ENCODE measurements at regions not wholly inside any gene's neighbourhood (a gene's known extent, or its start where the extent isn't known, plus 50 kb on each side); places are given as distances from the start of the nearest gene placed in this dataset.

DNA sequence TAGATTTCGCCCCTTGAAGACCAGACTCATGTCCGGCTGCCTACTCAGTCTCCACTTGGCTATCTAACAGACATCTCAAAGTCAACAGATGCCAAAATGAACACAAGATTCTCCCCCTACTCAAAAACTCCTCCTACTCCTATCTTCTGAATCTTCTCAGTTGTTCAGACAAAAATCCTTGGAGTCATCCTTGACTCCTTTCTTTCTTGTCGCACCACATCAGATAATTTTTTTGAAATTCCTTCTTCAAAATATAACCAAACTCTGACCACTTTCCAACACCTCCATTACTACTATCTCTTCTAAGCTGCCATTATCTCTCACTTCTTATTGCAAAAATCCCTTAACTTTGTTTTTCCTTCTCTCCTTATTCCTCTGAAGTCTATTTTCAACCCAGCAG, 141.9 kb upstream of the SLC7A14 start:
- no peaks in the 10 kb centered on the region for H3K9me3 ChIP-seq
- H3K36me3 ChIP-seq = no peaks in the 10 kb centered on the region
- H3K4me3 ChIP-seq (ENCODE audit: low read depth, low read length) = no peak overlapping the region
- TF ChIP-seq CTCF (IDR thresholded peaks at IDR 0.05; ENCODE audit: low read depth, low read length) = no peak
- DNase-seq = no peak
- H3K4me1 ChIP-seq = peaks cover 32% of the 10 kb centered on the region
- H3K27me3 ChIP-seq = no peaks in the 10 kb centered on the region

GRCh38 chr3:170726976-170727661, 141.2 kb upstream of the SLC7A14 start:
- H3K4me1 ChIP-seq = peaks cover 26% of the 10 kb centered on the region
- no peaks in the 10 kb centered on the region for H3K27me3 ChIP-seq
- H3K36me3 ChIP-seq = no peaks in the 10 kb centered on the region
- H3K9me3 ChIP-seq = no peaks in the 10 kb centered on the region
- no peak for TF ChIP-seq CTCF (IDR thresholded peaks at IDR 0.05; ENCODE audit: low read depth, low read length)
- H3K4me3 ChIP-seq (ENCODE audit: low read depth, low read length) = no peak overlapping the region
- no peak for DNase-seq

DNA sequence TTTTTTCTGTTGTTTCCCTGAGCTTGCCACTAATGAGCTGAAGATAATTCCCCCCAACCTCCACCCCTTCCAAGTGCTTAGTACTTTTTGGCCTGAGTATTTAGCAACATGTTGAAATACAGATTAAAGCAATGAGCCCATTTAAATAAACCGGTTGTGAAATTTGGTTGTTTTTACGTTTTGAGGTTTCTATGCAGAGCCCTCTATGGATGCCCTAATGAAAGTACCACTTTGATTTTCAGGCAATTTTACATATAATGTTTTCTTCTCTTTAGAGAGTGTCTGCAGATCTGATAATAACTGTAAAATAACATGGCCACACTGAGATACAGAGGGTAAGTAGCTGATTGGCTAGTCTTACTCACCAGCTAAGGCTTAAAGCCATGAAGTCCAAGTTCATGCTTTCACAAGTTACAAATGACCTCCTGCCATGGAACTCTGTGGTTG, 139.4 kb upstream of the SLC7A14 start:
- Histone ChIP-seq H3K27me3 (no peaks in the 10 kb centered on the region), H3K4me1 (peaks cover 15% of the 10 kb centered on the region), H3K9me3 (no peaks in the 10 kb centered on the region), H3K36me3 (no peaks in the 10 kb centered on the region), H3K4me3 (ENCODE audit: low read depth, low read length) (no peak overlapping the region)
- no peak for TF ChIP-seq CTCF (IDR thresholded peaks at IDR 0.05; ENCODE audit: low read depth, low read length)
- DNase-seq = no peak

DNA sequence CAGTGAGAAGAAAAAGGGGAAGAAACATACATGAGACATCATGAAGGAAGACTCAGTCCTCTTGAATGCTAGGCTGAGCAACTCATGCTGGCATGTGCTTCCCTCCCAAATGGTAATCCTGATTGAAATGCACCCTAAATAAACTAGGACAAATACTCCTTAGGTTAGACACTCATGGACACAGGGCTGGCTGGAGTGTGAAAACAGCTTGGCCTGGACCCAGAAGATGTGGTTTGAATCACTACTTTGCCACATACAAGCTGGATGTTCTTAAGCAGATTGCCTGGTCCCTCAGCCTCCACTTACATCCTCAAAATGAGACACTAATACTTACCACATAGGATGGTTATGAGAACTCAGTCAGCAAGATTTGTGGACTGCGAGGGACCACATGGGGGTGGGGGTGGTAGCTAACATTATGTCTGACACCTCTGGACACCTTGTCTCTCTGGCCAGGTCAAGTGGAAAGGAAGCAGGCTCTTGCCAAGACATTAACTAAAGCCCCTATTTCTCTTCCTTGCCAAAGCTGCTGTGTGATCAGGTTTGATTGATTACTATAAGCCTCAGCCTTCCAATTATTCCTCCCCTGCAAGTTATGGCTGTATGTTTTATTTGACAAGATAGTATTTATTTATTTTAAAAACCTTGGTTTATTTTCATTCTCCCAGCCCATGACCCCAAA, 138.9 kb upstream of the SLC7A14 start:
- H3K4me1 ChIP-seq = peaks cover 11% of the 10 kb centered on the region

DNA sequence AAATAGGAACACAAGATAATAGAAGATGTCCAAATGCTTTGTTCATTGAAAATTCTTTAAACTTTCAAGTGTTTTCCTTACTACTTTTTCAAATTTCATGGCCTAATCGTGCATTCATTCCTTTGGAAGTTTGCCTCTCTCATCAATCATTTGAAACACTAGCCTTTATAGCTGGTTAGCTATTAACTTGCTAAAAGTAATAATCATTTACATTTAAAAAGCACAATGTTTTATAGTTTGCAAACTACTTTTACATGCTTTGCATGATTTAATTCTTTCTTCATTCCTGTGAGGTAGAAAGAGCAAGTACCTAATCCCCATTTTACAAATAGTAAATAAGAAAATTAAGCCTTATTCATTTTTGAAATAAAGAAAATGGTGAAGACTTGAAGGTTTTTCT, 137.4 kb upstream of the SLC7A14 start:
- DNase-seq = no peak
- Histone ChIP-seq H3K4me3 (ENCODE audit: low read depth, low read length) (no peak overlapping the region), H3K36me3 (no peaks in the 10 kb centered on the region), H3K9me3 (no peaks in the 10 kb centered on the region), H3K4me1 (peaks cover 7% of the 10 kb centered on the region), H3K27me3 (no peaks in the 10 kb centered on the region)
- TF ChIP-seq CTCF (IDR thresholded peaks at IDR 0.05; ENCODE audit: low read depth, low read length) = no peak

More for the DNA sequence above, 138.9 kb upstream of the SLC7A14 start:
- no peaks in the 10 kb centered on the region for H3K27me3 ChIP-seq
- DNase-seq = no peak
- no peaks in the 10 kb centered on the region for H3K9me3 ChIP-seq
- no peaks in the 10 kb centered on the region for H3K36me3 ChIP-seq
- no peak for TF ChIP-seq CTCF (IDR thresholded peaks at IDR 0.05; ENCODE audit: low read depth, low read length)
- no peak overlapping the region for H3K4me3 ChIP-seq (ENCODE audit: low read depth, low read length)

GRCh38 chr3:170721563-170721962, 135.7 kb upstream of the SLC7A14 start:
- no peak for DNase-seq
- Histone ChIP-seq H3K9me3 (no peaks in the 10 kb centered on the region), H3K4me1 (peaks cover 7% of the 10 kb centered on the region), H3K27me3 (no peaks in the 10 kb centered on the region), H3K4me3 (ENCODE audit: low read depth, low read length) (no peak overlapping the region), H3K36me3 (no peaks in the 10 kb centered on the region)
- TF ChIP-seq CTCF (IDR thresholded peaks at IDR 0.05; ENCODE audit: low read depth, low read length) = no peak
